ENCODE measurements at regions not wholly inside any gene's neighbourhood (a gene's known extent, or its start where the extent isn't known, plus 50 kb on each side); places are given as distances from the start of the nearest gene placed in this dataset.

DNA sequence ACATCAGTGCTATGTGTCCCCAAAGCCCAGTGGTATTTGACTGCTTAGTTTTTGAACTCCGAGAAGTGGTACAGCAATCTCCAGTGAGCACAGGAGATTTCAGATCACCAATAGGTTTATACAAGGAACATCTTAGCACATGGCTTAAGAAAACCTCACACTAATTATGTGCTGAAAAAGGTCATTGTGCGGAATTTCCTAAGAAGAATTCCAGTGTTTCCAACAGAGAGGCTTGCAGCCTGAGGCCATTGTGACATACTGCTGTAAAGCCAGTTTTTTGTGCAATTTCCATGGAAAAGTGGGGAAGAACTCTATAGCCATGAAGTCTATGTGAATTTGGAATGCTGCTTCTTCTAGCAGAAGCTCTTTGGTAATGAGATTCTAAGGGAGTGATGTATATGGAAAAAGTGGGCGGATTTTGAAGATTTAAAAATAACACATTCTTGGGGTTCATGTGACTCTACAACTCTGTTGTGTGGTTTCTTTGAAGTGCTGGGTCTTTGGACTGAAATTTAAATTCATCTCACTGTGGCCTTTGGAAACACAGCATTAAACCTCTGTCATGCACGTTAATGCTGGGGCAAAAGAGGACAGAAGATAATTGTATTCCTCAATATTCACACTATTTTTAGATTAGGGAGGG, 110.5 kb upstream of the CD180 start:
- H3K79me2 ChIP-seq (ENCODE audit: control insufficient read depth, insufficient read depth, low read length), result no peaks in the 10 kb centered on the region
- no peaks in the 10 kb centered on the region for H3K4me1 Mint-ChIP-seq
- no peaks in the 10 kb centered on the region for H3K27me3 ChIP-seq (replicated peaks in 1 of 4; ENCODE audit: control extremely low read depth in 1 of 4, control insufficient read depth in 3 of 4, insufficient read depth in 4 of 4, low read length in 3 of 4)
- no peak for DNase-seq
- H3K9me3 Mint-ChIP-seq (ENCODE audit: insufficient read depth), result peaks cover 4% of the 10 kb centered on the region
- no peaks in the 10 kb centered on the region for H3K4me1 ChIP-seq (ENCODE audit: control insufficient read depth in 2 of 2, insufficient read depth in 2 of 2, low read length in 2 of 2)
- H3K9me3 ChIP-seq (ENCODE audit: control extremely low read depth in 1 of 3, control insufficient read depth in 2 of 3, insufficient read depth in 1 of 3, low read length in 2 of 3), result peaks cover 0 to 4% (median 0%) of the 10 kb centered on the region in 3 donors
- no peaks in the 10 kb centered on the region for H3K27me3 Mint-ChIP-seq
- H3K9ac ChIP-seq (ENCODE audit: low read length), result no peak overlapping the region
- H4K20me1 ChIP-seq (ENCODE audit: control insufficient read depth, insufficient read depth, low read length, poor library complexity, severe bottlenecking), result no peaks in the 10 kb centered on the region
- no peak overlapping the region for H3K27ac Mint-ChIP-seq
- H3K4me3 Mint-ChIP-seq, result no peak overlapping the region
- ChIA-PET POLR2A (no interaction called here), CTCF (no interaction called here)
- H3K4me3 ChIP-seq (ENCODE audit: control extremely low read depth in 1 of 5, extremely low read depth in 1 of 5, insufficient read depth in 1 of 5, low read depth in 2 of 5, low read length in 4 of 5), result no peak overlapping the region
- ATAC-seq (ENCODE audit: low read depth), result no peak
- H3K27ac ChIP-seq (ENCODE audit: low read length in 2 of 2), result no peak overlapping the region
- H3K36me3 ChIP-seq (replicated peaks in 1 of 2; ENCODE audit: control extremely low read depth in 1 of 2, control insufficient read depth in 1 of 2, extremely low read depth in 1 of 2, insufficient read depth in 2 of 2, low read length in 1 of 2), result no peaks in the 10 kb centered on the region
- no peak overlapping the region for H3K4me2 ChIP-seq (replicated peaks; ENCODE audit: low read depth, low read length, poor library complexity, severe bottlenecking)
- TF ChIP-seq, protein P1, sequence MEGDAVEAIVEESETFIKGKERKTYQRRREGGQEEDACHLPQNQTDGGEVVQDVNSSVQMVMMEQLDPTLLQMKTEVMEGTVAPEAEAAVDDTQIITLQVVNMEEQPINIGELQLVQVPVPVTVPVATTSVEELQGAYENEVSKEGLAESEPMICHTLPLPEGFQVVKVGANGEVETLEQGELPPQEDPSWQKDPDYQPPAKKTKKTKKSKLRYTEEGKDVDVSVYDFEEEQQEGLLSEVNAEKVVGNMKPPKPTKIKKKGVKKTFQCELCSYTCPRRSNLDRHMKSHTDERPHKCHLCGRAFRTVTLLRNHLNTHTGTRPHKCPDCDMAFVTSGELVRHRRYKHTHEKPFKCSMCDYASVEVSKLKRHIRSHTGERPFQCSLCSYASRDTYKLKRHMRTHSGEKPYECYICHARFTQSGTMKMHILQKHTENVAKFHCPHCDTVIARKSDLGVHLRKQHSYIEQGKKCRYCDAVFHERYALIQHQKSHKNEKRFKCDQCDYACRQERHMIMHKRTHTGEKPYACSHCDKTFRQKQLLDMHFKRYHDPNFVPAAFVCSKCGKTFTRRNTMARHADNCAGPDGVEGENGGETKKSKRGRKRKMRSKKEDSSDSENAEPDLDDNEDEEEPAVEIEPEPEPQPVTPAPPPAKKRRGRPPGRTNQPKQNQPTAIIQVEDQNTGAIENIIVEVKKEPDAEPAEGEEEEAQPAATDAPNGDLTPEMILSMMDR (IDR thresholded peaks at IDR 0.05), result no peak
- no peak for TF ChIP-seq EZH2 (IDR thresholded peaks at IDR 0.05; ENCODE audit: borderline replicate concordance, insufficient read depth, low read depth, low read length, poor library complexity, severe bottlenecking)
- H2AFZ ChIP-seq (ENCODE audit: insufficient read depth, low read depth, low read length, poor library complexity, severe bottlenecking), result no peak overlapping the region
- 100% methylated on average over 1 of the region's 4 CpGs for WGBS (ENCODE audit: insufficient coverage)
- intact Hi-C loops (cut with micrococcal nuclease), result no loop called here

DNA sequence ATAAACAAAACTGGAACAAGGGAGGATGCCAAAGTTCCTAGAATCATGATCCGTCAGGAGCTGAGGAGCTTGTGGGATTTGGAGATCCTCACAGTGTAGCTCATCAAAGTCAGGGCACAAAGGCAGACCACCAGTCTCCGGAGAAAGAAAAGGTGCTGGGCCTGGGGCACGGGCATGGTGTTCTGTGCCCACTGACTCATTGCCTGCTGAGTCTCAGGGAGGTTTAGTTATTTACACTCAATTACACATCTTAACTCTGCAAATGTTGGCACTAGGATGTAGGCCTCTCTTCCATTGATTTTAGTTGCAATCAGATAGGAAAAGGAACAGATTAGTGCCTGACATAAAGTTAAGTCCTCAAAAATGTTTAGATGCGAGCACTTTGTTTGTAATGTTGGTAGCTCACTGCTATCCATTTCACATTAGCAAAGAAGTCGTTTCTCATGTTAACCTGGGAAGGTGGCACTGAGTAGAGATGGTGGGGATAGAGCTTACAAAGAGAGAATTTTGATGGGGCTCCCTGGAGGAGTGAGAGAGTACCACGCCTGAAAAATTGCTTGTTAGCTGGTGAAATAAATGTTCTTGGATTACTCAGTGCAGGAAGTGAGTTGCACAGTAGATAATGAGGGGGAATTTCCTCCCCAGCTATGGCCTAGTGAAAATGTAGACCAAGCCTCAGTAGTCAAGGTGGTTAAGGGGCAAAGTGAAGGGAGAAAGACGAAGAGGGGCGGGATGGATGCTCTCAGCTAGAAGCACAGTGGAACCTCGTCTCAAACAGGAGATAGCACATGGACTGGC, 109.5 kb upstream of the CD180 start:
- 62% methylated on average over 5 of the region's 9 CpGs for WGBS (ENCODE audit: insufficient coverage)
- no peak overlapping the region for H3K4me3 ChIP-seq (ENCODE audit: control extremely low read depth in 1 of 5, extremely low read depth in 1 of 5, insufficient read depth in 1 of 5, low read depth in 2 of 5, low read length in 4 of 5)
- CTCF ChIA-PET, result no interaction called here
- no peaks in the 10 kb centered on the region for H3K36me3 ChIP-seq (replicated peaks in 1 of 2; ENCODE audit: control extremely low read depth in 1 of 2, control insufficient read depth in 1 of 2, extremely low read depth in 1 of 2, insufficient read depth in 2 of 2, low read length in 1 of 2)
- no peak overlapping the region for H3K4me2 ChIP-seq (replicated peaks; ENCODE audit: low read depth, low read length, poor library complexity, severe bottlenecking)
- DNase-seq (no peak), ATAC-seq (ENCODE audit: low read depth) (no peak)
- H3K4me3 Mint-ChIP-seq, result no peak overlapping the region
- intact Hi-C loops (cut with micrococcal nuclease), result no loop called here
- H3K79me2 ChIP-seq (ENCODE audit: control insufficient read depth, insufficient read depth, low read length), result no peaks in the 10 kb centered on the region
- H2AFZ ChIP-seq (ENCODE audit: insufficient read depth, low read depth, low read length, poor library complexity, severe bottlenecking), result no peak overlapping the region
- no peaks in the 10 kb centered on the region for H3K4me1 Mint-ChIP-seq
- peaks cover 2% of the 10 kb centered on the region for H3K9me3 Mint-ChIP-seq (ENCODE audit: insufficient read depth)
- no peak overlapping the region for H3K27ac Mint-ChIP-seq
- H3K27me3 Mint-ChIP-seq, result no peaks in the 10 kb centered on the region
- H3K4me1 ChIP-seq (ENCODE audit: control insufficient read depth in 2 of 2, insufficient read depth in 2 of 2, low read length in 2 of 2), result no peaks in the 10 kb centered on the region
- H3K27me3 ChIP-seq (replicated peaks in 1 of 4; ENCODE audit: control extremely low read depth in 1 of 4, control insufficient read depth in 3 of 4, insufficient read depth in 4 of 4, low read length in 3 of 4), result no peaks in the 10 kb centered on the region
- H4K20me1 ChIP-seq (ENCODE audit: control insufficient read depth, insufficient read depth, low read length, poor library complexity, severe bottlenecking), result no peaks in the 10 kb centered on the region
- H3K9ac ChIP-seq (ENCODE audit: low read length), result no peak overlapping the region
- POLR2A ChIA-PET, result no interaction called here
- peaks cover 0 to 4% (median 0%) of the 10 kb centered on the region in 3 donors for H3K9me3 ChIP-seq (ENCODE audit: control extremely low read depth in 1 of 3, control insufficient read depth in 2 of 3, insufficient read depth in 1 of 3, low read length in 2 of 3)
- TF ChIP-seq EZH2 (IDR thresholded peaks at IDR 0.05; ENCODE audit: borderline replicate concordance, insufficient read depth, low read depth, low read length, poor library complexity, severe bottlenecking), result no peak
- TF ChIP-seq, protein P1 (IDR thresholded peaks at IDR 0.05), result no peak
- H3K27ac ChIP-seq (ENCODE audit: low read length in 2 of 2), result no peak overlapping the region

Measured in B cell (primary cell).